OCI-LY7 (cell line): ENCODE measurements at regions not wholly inside any gene's neighbourhood (a gene's known extent, or its start where the extent isn't known, plus 50 kb on each side); places are given as distances from the start of the nearest gene placed in this dataset.

Source experiments
- BruUV-seq: library from RNA; stranded (reverse); fragments of 400-500 nt; replicated peaks from 2 replicates; lab custom pipeline; 2021; lab: Mats Ljungman, UMichigan
- CTCF ChIA-PET: fragments of 300-600 bp; sonication (Branson Sonifier 250); formaldehyde crosslinking; loops from one replicate; lab custom pipeline; 2022; ENCODE audit warnings: antibody characterized with exemption; ENCODE audit not compliant: unreplicated experiment; lab: Charles Lee
- POLR2A ChIA-PET: fragments of 300-600 bp; sonication (Branson Sonifier 250); formaldehyde crosslinking; loops from one replicate; lab custom pipeline; 2022; ENCODE audit warnings: antibody characterized with exemption; lab: Charles Lee
- DNase-seq: peaks from one replicate; pipeline ENCODE4 v3.0.0-alpha.2; 2015; ENCODE audit warnings: low spot score
- H2AFZ ChIP-seq: fragments of 200-600 bp; sonication (generic), shearing (Covaris generic); 2 replicates; pipeline ENCODE4 v1.6.1; 2014; ENCODE audit warnings: mild to moderate bottlenecking, antibody characterized with exemption, low read length, moderate library complexity
- H3K27ac ChIP-seq: fragments of 200-600 bp; sonication (generic); 2 replicates; pipeline ENCODE4 v1.5.1; 2014; ENCODE audit warnings: mixed run types, low read depth, mild to moderate bottlenecking, moderate library complexity, low read length, inconsistent platforms; ENCODE audit not compliant: poor library complexity, severe bottlenecking
- H3K36me3 ChIP-seq: fragments of 200-600 bp; sonication (generic); 2 replicates; pipeline ENCODE4 v1.6.1; 2014; ENCODE audit warnings: mild to moderate bottlenecking, antibody characterized with exemption, low read length, moderate library complexity, mixed read lengths; ENCODE audit not compliant: insufficient read depth
- H3K4me1 ChIP-seq: fragments of 200-600 bp; sonication (generic); 2 replicates; pipeline ENCODE4 v1.5.1; 2014; ENCODE audit warnings: mild to moderate bottlenecking, low read length; ENCODE audit not compliant: insufficient read depth, poor library complexity, severe bottlenecking
- H3K4me2 ChIP-seq: fragments of 200-600 bp; sonication (generic); 2 replicates; pipeline ENCODE4 v1.6.1; 2014; ENCODE audit warnings: mild to moderate bottlenecking, low read length
- H3K4me3 ChIP-seq: fragments of 200-600 bp; sonication (generic); 2 replicates; pipeline ENCODE4 v1.5.1; 2014; ENCODE audit warnings: mild to moderate bottlenecking, low read depth, low read length; ENCODE audit not compliant: poor library complexity, severe bottlenecking
- H3K79me2 ChIP-seq: fragments of 200-600 bp; sonication (generic); 2 replicates; pipeline ENCODE4 v1.6.1; 2016; ENCODE audit warnings: low read depth, mild to moderate bottlenecking, low read length, moderate library complexity, mixed read lengths; ENCODE audit not compliant: insufficient read depth
- H3K9me2 ChIP-seq: fragments of 200-600 bp; sonication (generic); 2 replicates; pipeline ENCODE4 v1.6.1; 2016; ENCODE audit warnings: mild to moderate bottlenecking, low read length, mixed read lengths; ENCODE audit not compliant: insufficient read depth
- H3K9me3 ChIP-seq: fragments of 200-600 bp; sonication (generic); 2 replicates; pipeline ENCODE4 v1.6.1; 2014; ENCODE audit warnings: mild to moderate bottlenecking, mixed run types, low read length, mixed read lengths
- H4K20me1 ChIP-seq: fragments of 200-600 bp; sonication (generic); 2 replicates; pipeline ENCODE4 v1.6.1; 2014; ENCODE audit warnings: mild to moderate bottlenecking, antibody characterized with exemption, low read length, moderate library complexity, mixed read lengths; ENCODE audit not compliant: insufficient read depth
- EZH2phosphoT487 ChIP-seq: fragments of 200-600 bp; sonication (generic); IDR thresholded peaks from 2 replicates; pipeline ENCODE4 v1.6.1; 2018; ENCODE audit warnings: low read depth, borderline replicate concordance, mild to moderate bottlenecking, mixed run types, antibody characterized with exemption, low read length, moderate library complexity, mixed read lengths
- intact Hi-C: fragments of 100-400 bp; cut with micrococcal nuclease; formaldehyde crosslinking; loops from one replicate; pipeline ENCODE4 v1.10.0; 2022; ENCODE audit not compliant: unreplicated experiment
- TF ChIP-seq, protein P1 (sequence below): fragments of 200-600 bp; sonication (generic); conservative IDR thresholded peaks from 2 replicates; pipeline ENCODE4 v1.5.1; 2014; ENCODE audit warnings: mild to moderate bottlenecking, antibody characterized with exemption, low read length, moderate library complexity, mixed read lengths

DNA sequence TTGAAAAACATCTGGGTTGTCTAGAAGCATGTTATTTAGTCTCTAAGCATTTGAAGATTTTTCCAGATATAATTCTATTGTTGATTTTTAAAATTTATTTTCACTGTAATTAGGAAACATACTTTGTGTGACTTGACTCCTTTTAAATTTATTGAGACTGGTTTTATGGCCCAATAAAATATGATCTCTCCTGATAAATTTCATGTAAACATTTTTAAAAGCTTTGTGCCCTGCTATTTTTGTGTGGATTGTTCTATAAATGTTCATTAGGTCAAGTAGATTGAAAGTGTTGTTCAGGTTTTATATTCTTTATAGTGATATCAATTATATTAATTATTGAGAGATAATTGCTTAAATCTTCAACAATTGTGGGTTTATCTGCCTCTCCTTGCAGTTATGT, 105.4 kb downstream of the RFX6 start:
- Histone ChIP-seq H3K9me3 (no peaks in the 10 kb centered on the region), H3K4me1 (no peaks in the 10 kb centered on the region), H3K36me3 (no peaks in the 10 kb centered on the region), H2AFZ (no peak overlapping the region), H3K79me2 (no peaks in the 10 kb centered on the region), H3K4me3 (no peak overlapping the region), H3K9me2 (no peaks in the 10 kb centered on the region), H3K4me2 (no peak overlapping the region), H3K27ac (no peak overlapping the region), H4K20me1 (no peaks in the 10 kb centered on the region)
- no peak for TF ChIP-seq EZH2phosphoT487
- TF ChIP-seq, protein P1, sequence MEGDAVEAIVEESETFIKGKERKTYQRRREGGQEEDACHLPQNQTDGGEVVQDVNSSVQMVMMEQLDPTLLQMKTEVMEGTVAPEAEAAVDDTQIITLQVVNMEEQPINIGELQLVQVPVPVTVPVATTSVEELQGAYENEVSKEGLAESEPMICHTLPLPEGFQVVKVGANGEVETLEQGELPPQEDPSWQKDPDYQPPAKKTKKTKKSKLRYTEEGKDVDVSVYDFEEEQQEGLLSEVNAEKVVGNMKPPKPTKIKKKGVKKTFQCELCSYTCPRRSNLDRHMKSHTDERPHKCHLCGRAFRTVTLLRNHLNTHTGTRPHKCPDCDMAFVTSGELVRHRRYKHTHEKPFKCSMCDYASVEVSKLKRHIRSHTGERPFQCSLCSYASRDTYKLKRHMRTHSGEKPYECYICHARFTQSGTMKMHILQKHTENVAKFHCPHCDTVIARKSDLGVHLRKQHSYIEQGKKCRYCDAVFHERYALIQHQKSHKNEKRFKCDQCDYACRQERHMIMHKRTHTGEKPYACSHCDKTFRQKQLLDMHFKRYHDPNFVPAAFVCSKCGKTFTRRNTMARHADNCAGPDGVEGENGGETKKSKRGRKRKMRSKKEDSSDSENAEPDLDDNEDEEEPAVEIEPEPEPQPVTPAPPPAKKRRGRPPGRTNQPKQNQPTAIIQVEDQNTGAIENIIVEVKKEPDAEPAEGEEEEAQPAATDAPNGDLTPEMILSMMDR = no peak
- intact Hi-C loops = no loop called here
- CTCF ChIA-PET = no interaction called here
- no peak for DNase-seq
- POLR2A ChIA-PET = interaction anchor here (0.6 kb wide), 1 partner anchor 364 kb away, joined by 4 read pairs; no protein-coding TSS in a partner anchor
- no TSS peak for BruUV-seq

DNA sequence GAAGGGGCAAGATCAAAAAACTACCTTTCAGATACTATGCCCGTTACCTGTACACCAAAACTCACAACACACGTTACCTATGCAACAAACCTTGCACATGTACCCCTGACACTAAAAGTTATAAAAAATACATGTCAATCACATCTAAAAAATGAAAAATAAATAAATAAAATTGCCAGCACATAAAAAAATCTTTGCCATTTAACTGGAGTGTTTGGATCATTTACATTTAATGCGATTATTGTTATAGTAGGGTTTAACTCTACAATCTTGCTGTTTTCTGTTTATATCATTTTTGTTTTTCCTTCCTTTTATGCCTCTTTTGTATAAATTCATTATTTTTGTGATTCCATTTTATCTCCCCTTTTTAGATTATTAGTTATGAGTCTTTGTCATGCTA, 106.3 kb downstream of the RFX6 start:
- DNase-seq = no peak
- Histone ChIP-seq H3K4me3 (no peak overlapping the region), H3K4me1 (no peaks in the 10 kb centered on the region), H3K9me3 (no peaks in the 10 kb centered on the region), H3K9me2 (no peaks in the 10 kb centered on the region), H3K4me2 (no peak overlapping the region), H3K27ac (no peak overlapping the region), H4K20me1 (no peaks in the 10 kb centered on the region), H3K79me2 (no peaks in the 10 kb centered on the region), H3K36me3 (no peaks in the 10 kb centered on the region), H2AFZ (no peak overlapping the region)
- POLR2A ChIA-PET = interaction anchor here (0.6 kb wide), 1 partner anchor 10 kb away, joined by 3 read pairs; no protein-coding TSS in a partner anchor
- no TSS peak for BruUV-seq
- intact Hi-C loops = no loop called here
- CTCF ChIA-PET = no interaction called here
- TF ChIP-seq EZH2phosphoT487 = no peak
- TF ChIP-seq, protein P1 = no peak

DNA sequence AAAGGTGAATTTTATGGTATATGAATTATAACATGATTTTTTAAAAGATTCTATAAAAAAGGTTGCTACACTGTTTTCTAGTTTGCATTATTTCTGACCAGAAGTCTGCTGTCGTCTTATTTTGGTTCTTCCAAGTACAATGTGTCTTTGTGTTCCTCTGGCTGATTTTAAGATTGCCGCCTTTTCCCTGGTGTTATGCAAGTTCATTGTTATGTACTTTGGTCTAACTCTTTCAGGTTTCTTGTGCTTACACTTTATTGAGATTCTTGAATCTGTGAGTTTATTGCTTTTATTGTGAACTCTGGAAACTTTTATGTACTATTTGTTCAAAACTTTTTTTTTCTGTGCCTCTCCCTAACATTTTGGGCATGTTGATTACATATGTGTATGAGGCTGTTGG, 109.8 kb downstream of the RFX6 start:
- no peak for DNase-seq
- no peaks in the 10 kb centered on the region for H3K79me2 ChIP-seq
- intact Hi-C loops = no loop called here
- no peak overlapping the region for H3K27ac ChIP-seq
- TF ChIP-seq EZH2phosphoT487 = no peak
- TF ChIP-seq, protein P1 = no peak
- BruUV-seq = no TSS peak
- no peak overlapping the region for H2AFZ ChIP-seq
- H3K4me1 ChIP-seq = no peaks in the 10 kb centered on the region
- H3K9me2 ChIP-seq = no peaks in the 10 kb centered on the region
- CTCF ChIA-PET = no interaction called here
- H3K4me3 ChIP-seq = no peak overlapping the region
- H4K20me1 ChIP-seq = no peaks in the 10 kb centered on the region
- H3K36me3 ChIP-seq = no peaks in the 10 kb centered on the region
- no peak overlapping the region for H3K4me2 ChIP-seq
- H3K9me3 ChIP-seq = no peaks in the 10 kb centered on the region
- POLR2A ChIA-PET = interaction anchor here (0.6 to 1.7 kb wide), 4 partner anchors 8 to 23 kb away, joined by 3 to 4 read pairs (median 4); no protein-coding TSS in a partner anchor
